GM12892 (cell line): ENCODE measurements at regions not wholly inside any gene's neighbourhood (a gene's known extent, or its start where the extent isn't known, plus 50 kb on each side); places are given as distances from the start of the nearest gene placed in this dataset.

Experiments
- POLR2A ChIP-seq: IDR thresholded peaks from 2 replicates; pipeline ENCODE4 v1.6.1; 2011; ENCODE audit warnings: low read depth, low read length, control low read depth
- POLR2AphosphoS5 ChIP-seq: IDR thresholded peaks from 2 replicates; pipeline ENCODE4 v1.6.1; 2011; ENCODE audit warnings: low read depth, low read length, control low read depth
- TAF1 ChIP-seq: IDR thresholded peaks from 2 replicates; pipeline ENCODE4 v1.6.1; 2011; ENCODE audit warnings: low read depth, mild to moderate bottlenecking, control low read depth, low read length, borderline replicate concordance

- TF ChIP-seq POLR2A (no peak), POLR2AphosphoS5 (no peak), TAF1 (no peak)
Observed at GRCh38 chr11:130671801-130672700, 223.6 kb downstream of the ADAMTS15 start.
